H1 (cell line): ENCODE measurements at regions not wholly inside any gene's neighbourhood (a gene's known extent, or its start where the extent isn't known, plus 50 kb on each side); places are given as distances from the start of the nearest gene placed in this dataset.

Experiments
- CTCF ChIA-PET: fragments of 300-600 bp; sonication (Branson Sonifier 250); formaldehyde crosslinking; loops from one replicate; lab custom pipeline; 2021; ENCODE audit not compliant: partially characterized antibody; lab: Charles Lee
- POLR2A ChIA-PET: fragments of 300-600 bp; sonication (Branson Sonifier 250); formaldehyde crosslinking; loops from one replicate; lab custom pipeline; 2021; ENCODE audit warnings: inconsistent platforms; ENCODE audit not compliant: partially characterized antibody; lab: Charles Lee
- DNase-seq, 2 experiments: peaks; one replicate each; pipeline versions ENCODE4 v3.0.0 to v3.0.0-alpha.2; 2010 to 2022; ENCODE audit warnings: low spot score in 2 of 2, low read depth in 1 of 2, mixed read lengths in 1 of 2
- FAIRE-seq: peaks from 2 replicates; lab custom pipeline; 2011; peaks lifted over from hg19 to GRCh38; lab: Jason Lieb, UNC
- H2AFZ ChIP-seq: 2 replicates; pipeline ENCODE4 v1.8.1; 2012; ENCODE audit warnings: low read length, inconsistent platforms
- H2AK5ac ChIP-seq: 2 replicates; pipeline ENCODE4 v1.6.1; 2013; ENCODE audit warnings: low read depth, low read length
- H2BK120ac ChIP-seq: replicated peaks from 2 replicates; pipeline ENCODE3; 2013; ENCODE audit warnings: low read depth, low read length, inconsistent platforms
- H2BK12ac ChIP-seq: 2 replicates; pipeline ENCODE4 v1.6.1; 2013; ENCODE audit warnings: low read depth, low read length
- H2BK15ac ChIP-seq: 2 replicates; pipeline ENCODE4 v1.6.1; 2013; ENCODE audit warnings: low read length
- H2BK20ac ChIP-seq: 2 replicates; pipeline ENCODE4 v1.6.1; 2013; ENCODE audit warnings: low read length
- H2BK5ac ChIP-seq: 2 replicates; pipeline ENCODE4 v1.6.1; 2013; ENCODE audit warnings: low read depth, low read length
- H3K14ac ChIP-seq: 2 replicates; pipeline ENCODE4 v1.6.1; 2013; ENCODE audit warnings: inconsistent platforms; ENCODE audit not compliant: insufficient read length
- H3K18ac ChIP-seq: 2 replicates; pipeline ENCODE4 v1.6.1; 2013; ENCODE audit warnings: low read length; ENCODE audit errors: extremely low read depth
- H3K23ac ChIP-seq: 2 replicates; pipeline ENCODE4 v1.6.1; 2013; ENCODE audit warnings: inconsistent platforms; ENCODE audit not compliant: insufficient read length
- H3K23me2 ChIP-seq: 2 replicates; pipeline ENCODE4 v1.6.1; 2013; ENCODE audit warnings: low read depth, low read length
- H3K27ac ChIP-seq: 2 replicates; pipeline ENCODE4 v1.6.1; 2011; ENCODE audit warnings: low read depth, low read length, inconsistent platforms
- H3K27me3 ChIP-seq, 4 experiments: replicated peaks in 1 of 4; 1 replicate in 1 of 4; 2 replicates in 3 of 4; pipeline versions ENCODE4 v1.6.1 to v1.8.1; 2011 to 2013; ENCODE audit warnings: low read length in 3 of 4, mild to moderate bottlenecking in 3 of 4, inconsistent platforms in 2 of 4, mixed read lengths in 2 of 4, moderate library complexity in 1 of 4; ENCODE audit not compliant: control insufficient read depth in 3 of 4, insufficient read depth in 3 of 4; ENCODE audit errors: extremely low read depth in 1 of 4
- H3K36me3 ChIP-seq, 4 experiments: 2 replicates each; pipeline versions ENCODE4 v1.6.1 to v1.8.1; 2011 to 2013; ENCODE audit warnings: mild to moderate bottlenecking in 4 of 4, low read length in 3 of 4, moderate library complexity in 2 of 4, control low read depth in 1 of 4, inconsistent platforms in 1 of 4; ENCODE audit not compliant: insufficient read depth in 4 of 4, control insufficient read depth in 2 of 4
- H3K4ac ChIP-seq: replicated peaks from 2 replicates; pipeline ENCODE3; 2013; ENCODE audit warnings: low read length, low read depth, mixed read lengths, inconsistent platforms; ENCODE audit not compliant: insufficient read length
- H3K4me1 ChIP-seq, 4 experiments: replicated peaks in 1 of 4; 1 replicate in 1 of 4; 2 replicates in 3 of 4; pipeline versions ENCODE4 v1.6.1 to v1.8.1; 2011 to 2013; ENCODE audit warnings: low read length in 3 of 4, inconsistent platforms in 2 of 4, mixed read lengths in 1 of 4; ENCODE audit not compliant: insufficient read depth in 4 of 4, control insufficient read depth in 3 of 4
- H3K4me2 ChIP-seq, 2 experiments: 2 replicates each; pipeline versions ENCODE4 v1.6.1 to v1.8.1; 2011 to 2013; ENCODE audit warnings: low read depth in 2 of 2, low read length in 2 of 2, control low read depth in 1 of 2, inconsistent platforms in 1 of 2, mild to moderate bottlenecking in 1 of 2; ENCODE audit not compliant: insufficient read depth in 1 of 2
- H3K4me3 ChIP-seq, 4 experiments: fragments of 200-600, 300-600 bp in 1 of 4; sonication (generic), shearing (Covaris generic), sonication (Bioruptor Twin) in 1 of 4; 2 replicates each; pipeline versions ENCODE4 v1.5.1 to v1.8.1; 2011 to 2016; ENCODE audit warnings: low read length in 4 of 4, low read depth in 3 of 4, control low read depth in 2 of 4, inconsistent platforms in 2 of 4, mild to moderate bottlenecking in 2 of 4, mixed read lengths in 1 of 4, moderate library complexity in 1 of 4; ENCODE audit not compliant: insufficient read depth in 2 of 4; ENCODE audit errors: extremely low read depth in 1 of 4
- H3K56ac ChIP-seq: replicated peaks from 2 replicates; pipeline ENCODE3; 2013; ENCODE audit warnings: low read depth, mild to moderate bottlenecking, mixed read lengths, low read length, inconsistent platforms; ENCODE audit not compliant: insufficient read length
- H3K79me1 ChIP-seq: 2 replicates; pipeline ENCODE4 v1.6.1; 2013; ENCODE audit warnings: low read depth, low read length, control low read depth
- H3K79me2 ChIP-seq, 2 experiments: 2 replicates each; pipeline versions ENCODE4 v1.6.1 to v1.8.1; 2012 to 2013; ENCODE audit warnings: low read length in 2 of 2, mild to moderate bottlenecking in 2 of 2, inconsistent platforms in 1 of 2; ENCODE audit not compliant: insufficient read depth in 2 of 2, control insufficient read depth in 1 of 2
- H3K9ac ChIP-seq, 4 experiments: replicated peaks in 1 of 4; 1 replicate in 1 of 4; 2 replicates in 3 of 4; pipeline versions ENCODE4 v1.6.1 to v1.8.1; 2011 to 2013; ENCODE audit warnings: low read depth in 3 of 4, low read length in 3 of 4, control low read depth in 2 of 4, mild to moderate bottlenecking in 2 of 4, moderate library complexity in 2 of 4, inconsistent platforms in 1 of 4; ENCODE audit errors: extremely low read depth in 1 of 4
- H3K9me3 ChIP-seq, 2 experiments: 2 replicates each; pipeline versions ENCODE4 v1.6.1 to v1.8.1; 2012 to 2013; ENCODE audit warnings: mild to moderate bottlenecking in 2 of 2, moderate library complexity in 2 of 2, control low read depth in 1 of 2, inconsistent platforms in 1 of 2, low read depth in 1 of 2, low read length in 1 of 2, mixed read lengths in 1 of 2; ENCODE audit not compliant: insufficient read depth in 2 of 2
- H4K20me1 ChIP-seq, 2 experiments: replicated peaks in 1 of 2; 2 replicates each; pipeline versions ENCODE3 to v1.8.1; 2011 to 2013; ENCODE audit warnings: inconsistent platforms in 2 of 2, low read length in 2 of 2, mild to moderate bottlenecking in 1 of 2; ENCODE audit not compliant: insufficient read depth in 2 of 2, control insufficient read depth in 1 of 2
- H4K5ac ChIP-seq: 2 replicates; pipeline ENCODE4 v1.6.1; 2013; ENCODE audit warnings: low read length, low read depth, mixed read lengths, inconsistent platforms; ENCODE audit not compliant: insufficient read length
- H4K8ac ChIP-seq: 2 replicates; pipeline ENCODE4 v1.8.0; 2013; ENCODE audit warnings: mild to moderate bottlenecking, moderate library complexity, low read length, inconsistent platforms; ENCODE audit not compliant: insufficient read depth; ENCODE audit errors: extremely low read depth
- H4K91ac ChIP-seq: replicated peaks from 2 replicates; pipeline ENCODE3; 2013; ENCODE audit warnings: low read length, mixed read lengths, inconsistent platforms; ENCODE audit not compliant: insufficient read length
- CHD1 ChIP-seq: IDR thresholded peaks from 2 replicates; pipeline ENCODE4 v1.6.1; 2012; ENCODE audit warnings: low read depth, low read length, improper control_type of control experiment
- EZH2 ChIP-seq: fragments of 200-600 bp; sonication (generic); IDR thresholded peaks from 2 replicates; pipeline ENCODE4 v1.7.1; 2012; ENCODE audit warnings: low read depth, mild to moderate bottlenecking, moderate library complexity, low read length, inconsistent platforms; ENCODE audit not compliant: severe bottlenecking
- SAP30 ChIP-seq: fragments of 300-600 bp; sonication (generic); IDR thresholded peaks from 2 replicates; pipeline ENCODE4 v1.7.1; 2012; ENCODE audit warnings: low read length, moderate library complexity, mild to moderate bottlenecking, inconsistent platforms; ENCODE audit not compliant: insufficient read depth, insufficient replicate concordance
- WGBS, 2 experiments: shearing (Covaris generic) in 1 of 2; methylation state at CpG; one replicate each; pipeline versions ENCODE4 v1.1.6 to v1.1.7; 2013 to 2015; ENCODE audit warnings: low lambda C conversion rate in 2 of 2, mixed read lengths in 2 of 2, inconsistent platforms in 1 of 2, low coverage in 1 of 2, missing lambda C conversion rate in 1 of 2; ENCODE audit not compliant: insufficient replicate concordance in 2 of 2, insufficient coverage in 1 of 2, insufficient read length in 1 of 2; ENCODE audit errors: extremely low coverage in 1 of 2, missing lambda C conversion rate in 1 of 2; 5-methylcytosine and 5-hydroxymethylcytosine counted together

GRCh38 chr18:22639026-22639463, 221.3 kb upstream of the CTAGE1 start:
- CTCF ChIA-PET = no interaction called here
- H3K23ac ChIP-seq = no peak overlapping the region
- H2AFZ ChIP-seq = no peak overlapping the region
- no peaks in the 10 kb centered on the region; a peak in 1 of 7 replicates for H3K4me1 ChIP-seq
- H3K9me3 ChIP-seq = no peaks in the 10 kb centered on the region
- H3K14ac ChIP-seq = no peak overlapping the region
- H2BK20ac ChIP-seq = no peak overlapping the region
- no peak overlapping the region for H3K4me2 ChIP-seq
- no peaks in the 10 kb centered on the region for H3K79me1 ChIP-seq
- no peak overlapping the region for H3K56ac ChIP-seq
- H3K27me3 ChIP-seq = no peaks in the 10 kb centered on the region; a peak in 1 of 7 replicates
- POLR2A ChIA-PET = no interaction called here
- DNase-seq = no peak
- H4K5ac ChIP-seq = no peak overlapping the region
- H3K27ac ChIP-seq = no peak overlapping the region
- 84% methylated on average over 2 of the region's 2 CpGs; no CpG with 5 or more reads in 1 of the 2 experiments for WGBS, 2 experiments
- H3K4me3 ChIP-seq = no peak overlapping the region
- no peak overlapping the region for H4K8ac ChIP-seq
- no peak overlapping the region for H2BK15ac ChIP-seq
- no peaks in the 10 kb centered on the region for H3K36me3 ChIP-seq
- no peak overlapping the region for H2BK12ac ChIP-seq
- no peak overlapping the region for H3K4ac ChIP-seq
- H2BK5ac ChIP-seq = no peak overlapping the region
- H2AK5ac ChIP-seq = no peak overlapping the region
- no peak overlapping the region for H2BK120ac ChIP-seq
- H4K20me1 ChIP-seq = no peaks in the 10 kb centered on the region
- no peak for FAIRE-seq
- H3K9ac ChIP-seq = no peak overlapping the region
- no peak overlapping the region for H4K91ac ChIP-seq
- no peaks in the 10 kb centered on the region for H3K79me2 ChIP-seq
- H3K18ac ChIP-seq = no peak overlapping the region
- H3K23me2 ChIP-seq = no peaks in the 10 kb centered on the region
- TF ChIP-seq EZH2 = no peak
- TF ChIP-seq SAP30 = no peak
- no peak for TF ChIP-seq CHD1
